ENCODE measurements at regions not wholly inside any gene's neighbourhood (a gene's known extent, or its start where the extent isn't known, plus 50 kb on each side); places are given as distances from the start of the nearest gene placed in this dataset.

- no peak overlapping the region for H3K4me3 Mint-ChIP-seq
- TF ChIP-seq, protein P1, sequence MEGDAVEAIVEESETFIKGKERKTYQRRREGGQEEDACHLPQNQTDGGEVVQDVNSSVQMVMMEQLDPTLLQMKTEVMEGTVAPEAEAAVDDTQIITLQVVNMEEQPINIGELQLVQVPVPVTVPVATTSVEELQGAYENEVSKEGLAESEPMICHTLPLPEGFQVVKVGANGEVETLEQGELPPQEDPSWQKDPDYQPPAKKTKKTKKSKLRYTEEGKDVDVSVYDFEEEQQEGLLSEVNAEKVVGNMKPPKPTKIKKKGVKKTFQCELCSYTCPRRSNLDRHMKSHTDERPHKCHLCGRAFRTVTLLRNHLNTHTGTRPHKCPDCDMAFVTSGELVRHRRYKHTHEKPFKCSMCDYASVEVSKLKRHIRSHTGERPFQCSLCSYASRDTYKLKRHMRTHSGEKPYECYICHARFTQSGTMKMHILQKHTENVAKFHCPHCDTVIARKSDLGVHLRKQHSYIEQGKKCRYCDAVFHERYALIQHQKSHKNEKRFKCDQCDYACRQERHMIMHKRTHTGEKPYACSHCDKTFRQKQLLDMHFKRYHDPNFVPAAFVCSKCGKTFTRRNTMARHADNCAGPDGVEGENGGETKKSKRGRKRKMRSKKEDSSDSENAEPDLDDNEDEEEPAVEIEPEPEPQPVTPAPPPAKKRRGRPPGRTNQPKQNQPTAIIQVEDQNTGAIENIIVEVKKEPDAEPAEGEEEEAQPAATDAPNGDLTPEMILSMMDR (IDR thresholded peaks at IDR 0.05), result no peak
Measured at GRCh38 chr2:111626037-111626864, 257.7 kb downstream of the ANAPC1 start.

GRCh38 chr2:111626865-111627163 is 257.2 kb downstream of the ANAPC1 start:
- Mint-ChIP-seq H3K36me3 (ENCODE audit: low read depth) (peaks cover 6% of the 10 kb centered on the region), H3K27me3 (no peaks in the 10 kb centered on the region), H3K9me3 (peaks cover 24% of the 10 kb centered on the region), H3K4me1 (peaks cover 4% of the 10 kb centered on the region), H3K4me3 (no peak overlapping the region), H3K27ac (no peak overlapping the region)
- no peak for ATAC-seq (ENCODE audit: low read depth)
- intact Hi-C loops (cut with micrococcal nuclease), result no loop called here
- TF ChIP-seq, protein P1 (IDR thresholded peaks at IDR 0.05), result no peak
- POLR2A ChIA-PET, result no interaction called here
- CTCF ChIA-PET, result no interaction called here
- DNase-seq, result no peak

More at GRCh38 chr2:111626037-111626864, 257.7 kb downstream of the ANAPC1 start:
- ChIA-PET POLR2A (no interaction called here), CTCF (no interaction called here)
- no peak overlapping the region for H3K27ac Mint-ChIP-seq
- no peak for DNase-seq
- intact Hi-C loops (cut with micrococcal nuclease), result no loop called here
- H3K27me3 Mint-ChIP-seq, result no peaks in the 10 kb centered on the region
- no peak for ATAC-seq (ENCODE audit: low read depth)
- peaks cover 24% of the 10 kb centered on the region for H3K9me3 Mint-ChIP-seq
- H3K36me3 Mint-ChIP-seq (ENCODE audit: low read depth), result peaks cover 6% of the 10 kb centered on the region
- H3K4me1 Mint-ChIP-seq, result peaks cover 4% of the 10 kb centered on the region

GRCh38 chr2:111627256-111627655 is 256.7 kb downstream of the ANAPC1 start:
- POLR2A ChIA-PET, result no interaction called here
- Mint-ChIP-seq H3K4me1 (peaks cover 4% of the 10 kb centered on the region), H3K27me3 (no peaks in the 10 kb centered on the region), H3K9me3 (peaks cover 24% of the 10 kb centered on the region), H3K27ac (no peak overlapping the region), H3K4me3 (no peak overlapping the region), H3K36me3 (ENCODE audit: low read depth) (peaks cover 6% of the 10 kb centered on the region)
- ATAC-seq (ENCODE audit: low read depth), result no peak
- no peak for DNase-seq
- CTCF ChIA-PET, result no interaction called here
- intact Hi-C loops (cut with micrococcal nuclease), result no loop called here
- TF ChIP-seq, protein P1 (IDR thresholded peaks at IDR 0.05), result no peak

GRCh38 chr2:111628221-111628620 is 255.8 kb downstream of the ANAPC1 start:
- no peak for DNase-seq
- Mint-ChIP-seq H3K27me3 (no peaks in the 10 kb centered on the region), H3K27ac (no peak overlapping the region), H3K4me1 (peaks cover 4% of the 10 kb centered on the region), H3K9me3 (peaks cover 24% of the 10 kb centered on the region), H3K36me3 (ENCODE audit: low read depth) (peaks cover 6% of the 10 kb centered on the region), H3K4me3 (no peak overlapping the region)
- ChIA-PET POLR2A (no interaction called here), CTCF (no interaction called here)
- no peak for ATAC-seq (ENCODE audit: low read depth)
- TF ChIP-seq, protein P1 (IDR thresholded peaks at IDR 0.05), result no peak
- intact Hi-C loops (cut with micrococcal nuclease), result no loop called here

DNA sequence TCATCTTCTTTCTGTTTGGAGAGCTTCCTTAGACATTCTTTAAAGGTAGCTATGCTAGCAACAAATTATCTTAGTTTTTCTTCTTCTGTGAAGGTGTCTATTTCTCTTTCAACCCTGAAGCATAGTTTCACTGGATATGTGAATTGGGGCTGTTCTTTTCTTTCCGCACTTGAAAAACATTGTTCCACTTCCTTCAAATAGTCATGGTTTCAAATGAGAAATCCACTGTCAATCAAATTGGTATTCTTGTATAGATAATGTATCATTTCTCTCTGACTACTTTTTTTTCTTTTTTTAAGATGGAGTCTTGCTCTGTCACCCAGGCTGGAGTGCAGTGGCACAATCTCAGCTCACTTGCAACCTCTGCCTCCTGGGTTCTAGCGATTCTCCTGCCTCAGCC is 254.0 kb downstream of the ANAPC1 start:
- DNase-seq (no peak), ATAC-seq (ENCODE audit: low read depth) (no peak)
- H3K9me3 Mint-ChIP-seq, result peaks cover 24% of the 10 kb centered on the region
- no peaks in the 10 kb centered on the region for H3K27me3 Mint-ChIP-seq
- POLR2A ChIA-PET, result no interaction called here
- H3K27ac Mint-ChIP-seq, result no peak overlapping the region
- peaks cover 6% of the 10 kb centered on the region for H3K36me3 Mint-ChIP-seq (ENCODE audit: low read depth)
- H3K4me3 Mint-ChIP-seq, result no peak overlapping the region
- CTCF ChIA-PET, result no interaction called here
- TF ChIP-seq, protein P1 (IDR thresholded peaks at IDR 0.05), result no peak
- no peaks in the 10 kb centered on the region for H3K4me1 Mint-ChIP-seq
- intact Hi-C loops (cut with micrococcal nuclease), result no loop called here

Measured in activated B cell treated with CpG ODN at 0.5 μM for 24 hours (primary cell).